ENCODE measurements at regions not wholly inside any gene's neighbourhood (a gene's known extent, or its start where the extent isn't known, plus 50 kb on each side); places are given as distances from the start of the nearest gene placed in this dataset.

DNA sequence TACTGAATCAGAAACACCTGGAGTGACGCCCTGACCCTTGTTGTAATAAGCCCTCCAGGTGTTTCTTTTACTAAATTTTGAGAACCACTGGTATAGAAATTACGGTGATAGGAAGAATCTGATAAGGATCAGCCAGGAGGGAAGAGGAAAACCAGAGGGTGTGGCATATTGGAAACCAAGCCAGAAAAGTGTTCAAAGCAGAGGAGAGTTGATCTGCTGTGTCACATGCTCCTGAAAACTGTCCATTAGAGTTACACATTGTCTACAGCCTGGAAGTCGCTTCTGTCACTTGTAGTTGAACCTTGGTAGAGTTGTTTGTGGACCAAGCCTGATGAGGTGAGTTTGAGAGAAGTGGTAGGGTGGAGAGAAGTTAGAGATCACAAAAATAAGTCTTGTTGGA lies 497.4 kb downstream of the ENC1 start:
- no peak overlapping the region for H3K4me3 ChIP-seq (ENCODE audit: low read length)
- TF ChIP-seq, protein P1, sequence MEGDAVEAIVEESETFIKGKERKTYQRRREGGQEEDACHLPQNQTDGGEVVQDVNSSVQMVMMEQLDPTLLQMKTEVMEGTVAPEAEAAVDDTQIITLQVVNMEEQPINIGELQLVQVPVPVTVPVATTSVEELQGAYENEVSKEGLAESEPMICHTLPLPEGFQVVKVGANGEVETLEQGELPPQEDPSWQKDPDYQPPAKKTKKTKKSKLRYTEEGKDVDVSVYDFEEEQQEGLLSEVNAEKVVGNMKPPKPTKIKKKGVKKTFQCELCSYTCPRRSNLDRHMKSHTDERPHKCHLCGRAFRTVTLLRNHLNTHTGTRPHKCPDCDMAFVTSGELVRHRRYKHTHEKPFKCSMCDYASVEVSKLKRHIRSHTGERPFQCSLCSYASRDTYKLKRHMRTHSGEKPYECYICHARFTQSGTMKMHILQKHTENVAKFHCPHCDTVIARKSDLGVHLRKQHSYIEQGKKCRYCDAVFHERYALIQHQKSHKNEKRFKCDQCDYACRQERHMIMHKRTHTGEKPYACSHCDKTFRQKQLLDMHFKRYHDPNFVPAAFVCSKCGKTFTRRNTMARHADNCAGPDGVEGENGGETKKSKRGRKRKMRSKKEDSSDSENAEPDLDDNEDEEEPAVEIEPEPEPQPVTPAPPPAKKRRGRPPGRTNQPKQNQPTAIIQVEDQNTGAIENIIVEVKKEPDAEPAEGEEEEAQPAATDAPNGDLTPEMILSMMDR (conservative IDR thresholded peaks at IDR 0.05; ENCODE audit: low read depth, low read length) = no peak
- no peak for DNase-seq (ENCODE audit: low read depth)

DNA sequence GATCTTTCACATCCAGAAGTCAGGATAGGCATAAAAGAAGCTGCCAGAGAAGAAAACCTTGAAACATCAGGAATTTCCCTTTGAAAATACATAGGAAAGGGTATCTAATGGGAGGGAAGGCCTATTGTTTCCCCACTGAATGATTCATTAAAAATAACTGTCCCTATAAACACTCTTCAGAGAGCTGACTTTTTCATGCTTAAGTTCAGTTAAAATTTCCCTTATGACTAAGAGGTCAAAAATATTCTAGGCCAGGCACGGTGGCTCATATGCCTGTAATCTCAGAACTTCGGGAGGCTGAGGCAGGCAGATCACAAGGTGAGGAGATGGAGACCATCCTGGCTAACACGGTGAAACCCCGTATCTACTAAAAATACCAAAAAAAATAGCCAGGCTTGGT lies 499.5 kb downstream of the ENC1 start:
- DNase-seq (ENCODE audit: low read depth) = no peak
- TF ChIP-seq, protein P1 (conservative IDR thresholded peaks at IDR 0.05; ENCODE audit: low read depth, low read length) = no peak
- no peak overlapping the region for H3K4me3 ChIP-seq (ENCODE audit: low read length)

DNA sequence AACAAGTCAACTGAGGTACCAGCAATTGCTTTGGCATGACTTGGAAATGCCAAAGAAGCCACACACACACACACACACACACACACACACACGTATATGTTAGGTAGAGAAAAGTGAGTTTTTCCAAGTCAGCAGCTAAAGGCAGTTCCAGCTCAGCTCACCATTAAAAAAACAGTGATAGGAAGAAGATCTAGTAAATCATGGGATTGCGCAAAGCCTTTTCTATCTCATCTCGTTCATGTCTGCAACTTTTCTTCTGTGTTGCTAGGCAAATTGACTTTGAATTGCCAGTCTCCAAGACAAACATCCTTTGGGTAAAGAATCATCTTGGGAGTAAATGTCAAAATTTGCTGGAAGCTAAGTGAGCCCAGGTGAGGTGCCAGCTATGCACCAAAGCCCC lies 500.1 kb downstream of the ENC1 start:
- TF ChIP-seq, protein P1 (conservative IDR thresholded peaks at IDR 0.05; ENCODE audit: low read depth, low read length) = no peak
- no peak for DNase-seq (ENCODE audit: low read depth)

DNA sequence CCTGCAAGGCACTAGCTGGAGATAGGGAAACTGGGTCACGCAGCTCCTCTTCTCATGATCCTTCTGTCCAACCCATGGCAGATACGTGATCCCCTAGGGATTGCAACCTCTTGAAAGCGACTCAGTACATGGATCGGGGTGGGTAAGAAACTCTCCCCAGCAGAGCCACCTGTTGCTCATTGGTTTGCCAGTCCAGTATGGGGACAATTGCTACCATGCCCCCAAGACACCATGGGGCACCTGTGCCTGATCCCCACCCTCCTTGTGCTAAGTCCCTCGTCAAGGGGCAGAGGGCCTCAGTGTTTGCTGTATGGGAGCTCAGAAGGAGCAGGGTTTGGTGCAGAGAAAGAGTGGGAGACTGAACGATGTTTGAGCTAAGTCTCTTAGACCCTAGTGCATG lies 500.9 kb downstream of the ENC1 start:
- DNase-seq (ENCODE audit: low read depth) = no peak
- TF ChIP-seq, protein P1 (conservative IDR thresholded peaks at IDR 0.05; ENCODE audit: low read depth, low read length) = no peak
- H3K4me3 ChIP-seq (ENCODE audit: low read length) = no peak overlapping the region

More for the DNA sequence above, 500.1 kb downstream of the ENC1 start:
- H3K4me3 ChIP-seq (ENCODE audit: low read length) = no peak overlapping the region

DNA sequence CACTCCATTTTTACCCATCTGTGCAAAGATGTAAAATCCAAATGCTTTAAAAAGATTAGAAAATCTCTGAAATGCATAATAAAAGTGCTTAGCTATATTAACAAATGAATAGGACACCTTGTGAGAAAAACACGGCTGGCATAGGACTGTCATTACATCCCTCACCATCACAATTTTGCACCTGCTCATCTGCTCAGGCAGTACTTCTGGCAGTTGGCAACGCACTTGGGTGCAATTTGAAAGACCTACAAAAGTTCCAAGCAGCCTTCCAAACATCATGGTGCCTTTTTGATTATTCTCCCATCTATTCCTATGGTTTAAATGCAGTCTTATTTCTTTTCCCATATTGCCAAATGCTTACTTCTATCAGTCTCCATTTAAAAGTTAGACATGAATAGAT lies 501.8 kb downstream of the ENC1 start:
- TF ChIP-seq, protein P1 (conservative IDR thresholded peaks at IDR 0.05; ENCODE audit: low read depth, low read length) = no peak
- H3K4me3 ChIP-seq (ENCODE audit: low read length) = no peak overlapping the region
- no peak for DNase-seq (ENCODE audit: low read depth)

DNA sequence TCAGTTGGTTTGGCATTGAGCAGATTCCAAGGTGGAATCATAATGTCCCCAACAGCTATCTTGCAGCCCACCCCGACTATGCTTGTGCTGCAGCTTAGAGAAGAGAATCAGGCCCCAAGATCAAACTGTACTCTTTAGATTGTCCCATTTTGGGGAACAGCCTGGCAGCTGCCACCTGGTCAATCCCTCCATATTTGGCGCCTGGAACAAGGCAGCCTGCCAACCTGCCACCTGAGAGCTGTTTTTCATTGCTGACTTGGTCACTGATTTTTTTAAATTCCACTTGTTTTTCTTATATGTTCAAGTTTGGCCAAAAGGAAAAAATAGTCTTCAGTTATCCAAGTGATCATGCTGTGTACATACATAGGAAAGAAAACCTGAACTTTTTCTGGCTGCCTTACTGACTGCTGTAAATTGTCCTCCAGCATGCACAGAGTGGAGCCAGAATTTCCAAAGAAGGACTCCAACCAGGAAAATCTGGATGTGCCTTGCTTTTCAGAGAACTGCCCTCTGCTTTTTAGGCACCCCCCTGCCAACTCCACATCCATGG lies 504.2 kb downstream of the ENC1 start:
- TF ChIP-seq, protein P1 (conservative IDR thresholded peaks at IDR 0.05; ENCODE audit: low read depth, low read length) = no peak
- no peak overlapping the region for H3K4me3 ChIP-seq (ENCODE audit: low read length)
- no peak for DNase-seq (ENCODE audit: low read depth)

DNA sequence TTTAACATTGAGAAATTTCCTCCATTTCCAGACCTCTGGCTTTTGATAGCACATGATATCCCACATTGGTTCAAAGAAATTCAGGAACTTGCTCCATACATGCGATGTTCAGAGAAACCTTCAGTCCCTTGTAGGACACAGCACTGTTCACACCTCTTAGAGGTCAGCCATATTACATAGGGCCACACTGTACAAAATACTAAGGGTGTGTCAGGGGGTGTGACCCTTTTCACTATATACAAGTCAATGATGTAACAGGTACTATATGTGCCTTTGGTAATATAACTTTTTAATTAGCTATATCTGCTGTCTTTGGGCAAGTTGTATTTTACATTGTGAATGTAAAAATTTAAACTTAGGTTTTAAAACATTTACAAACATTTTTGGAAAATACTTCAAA lies 505.5 kb downstream of the ENC1 start:
- DNase-seq (ENCODE audit: low read depth) = no peak
- TF ChIP-seq, protein P1 (conservative IDR thresholded peaks at IDR 0.05; ENCODE audit: low read depth, low read length) = no peak
- no peak overlapping the region for H3K4me3 ChIP-seq (ENCODE audit: low read length)
